ENCODE measurements at regions not wholly inside any gene's neighbourhood (a gene's known extent, or its start where the extent isn't known, plus 50 kb on each side); places are given as distances from the start of the nearest gene placed in this dataset.

DNA sequence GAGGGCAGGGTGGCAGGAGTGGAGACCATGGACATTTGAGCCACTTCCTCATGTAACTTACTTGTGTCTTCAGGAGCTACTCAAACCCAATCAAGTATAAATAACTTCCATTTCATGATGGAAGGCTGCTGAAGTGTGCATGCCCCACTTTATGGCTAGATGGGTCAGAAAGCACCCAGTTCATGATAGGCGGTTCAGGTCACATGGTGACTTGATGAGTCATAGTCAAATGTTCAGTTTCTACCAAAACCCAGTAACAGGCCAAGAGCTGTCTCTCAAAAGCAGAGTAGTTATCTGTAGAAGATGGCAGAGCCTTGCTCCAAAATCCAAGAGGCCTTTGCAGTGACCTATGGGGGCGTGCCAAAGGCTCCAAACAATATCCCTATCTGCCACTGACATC, 133.7 kb upstream of the TENT5A start:
- no peak for TF ChIP-seq POLR2AphosphoS5 (IDR thresholded peaks at IDR 0.05)
- TF ChIP-seq POLR2A (IDR thresholded peaks at IDR 0.05): no peak
